ENCODE measurements at regions not wholly inside any gene's neighbourhood (a gene's known extent, or its start where the extent isn't known, plus 50 kb on each side); places are given as distances from the start of the nearest gene placed in this dataset.
"Not testable (repeated sequence)": the region's sequence is repeated elsewhere in the genome, so short reads cannot be mapped to it uniquely, and the experiment has no call there.

DNA sequence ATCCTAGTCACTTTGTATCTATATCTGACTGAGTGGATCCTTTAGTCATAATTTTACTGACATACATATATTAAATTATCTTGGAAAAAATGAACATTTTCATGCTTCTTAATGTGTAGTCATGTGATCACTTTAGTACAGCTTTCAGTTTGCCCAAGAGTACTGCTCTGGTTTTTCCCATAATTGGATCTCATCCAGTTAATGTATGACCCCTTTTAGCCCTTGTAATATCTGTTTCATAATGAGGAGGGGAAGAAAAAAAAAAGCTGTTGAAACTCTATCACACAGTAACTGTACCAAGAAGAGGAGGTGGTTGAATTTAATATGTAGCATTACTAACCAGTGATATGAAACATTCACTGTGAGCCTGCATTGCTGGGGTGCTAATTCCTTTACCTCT, 328.7 kb downstream of the PTPRC start:
- DNase-seq (ENCODE audit: low read depth in 1 of 2, low spot score in 1 of 2) = no peak

- no peak for DNase-seq (ENCODE audit: low read depth in 1 of 2, low spot score in 1 of 2)
Measured at GRCh38 chr1:198968866-198969265, 330.0 kb downstream of the PTPRC start.

GRCh38 chr1:198969981-198970380, 331.1 kb downstream of the PTPRC start:
- no peak for DNase-seq (ENCODE audit: low read depth in 1 of 2, low spot score in 1 of 2)

GRCh38 chr1:198970916-198971315, 332.1 kb downstream of the PTPRC start:
- no peak for DNase-seq (ENCODE audit: low read depth in 1 of 2, low spot score in 1 of 2)

DNA sequence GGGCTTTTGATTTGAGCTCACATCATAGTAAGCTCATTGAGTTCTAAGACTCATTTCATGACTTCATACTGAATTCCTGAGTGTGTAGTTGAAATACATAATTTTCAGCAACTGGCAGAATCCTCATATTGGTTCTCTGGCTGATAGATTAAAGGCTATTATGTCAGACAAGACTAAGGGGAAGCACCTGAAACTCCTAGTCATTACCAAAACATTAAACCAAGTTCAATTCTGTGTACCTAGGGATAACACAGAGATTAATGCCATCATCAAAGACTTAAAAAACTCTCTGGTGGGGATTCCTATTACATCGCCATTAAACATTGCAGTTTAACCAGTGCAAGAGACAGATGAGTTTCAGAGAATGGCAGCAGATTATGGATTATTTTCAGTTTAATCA, 339.1 kb downstream of the PTPRC start:
- DNase-seq (ENCODE audit: low read depth in 1 of 2, low spot score in 1 of 2) = no peak

DNA sequence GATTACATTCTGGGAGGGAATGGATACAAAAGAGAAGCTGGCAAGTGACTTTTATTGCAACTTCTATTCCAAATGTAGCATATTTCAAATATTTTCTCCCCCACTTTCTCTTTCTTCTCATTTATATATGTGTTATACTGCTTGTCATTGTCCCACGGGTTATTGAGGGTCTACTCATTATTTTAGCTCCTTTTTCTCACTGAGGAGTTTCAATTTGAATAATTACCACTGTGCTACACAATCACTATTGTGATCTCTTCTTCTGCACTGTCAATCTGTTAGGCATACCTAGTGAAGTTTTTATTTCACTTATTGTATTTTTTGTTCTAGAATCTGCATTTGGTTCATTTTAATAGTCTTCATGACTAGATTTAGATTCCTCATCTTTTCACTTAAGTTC, 339.7 kb downstream of the PTPRC start:
- no peak for DNase-seq (ENCODE audit: low read depth in 1 of 2, low spot score in 1 of 2)

DNA sequence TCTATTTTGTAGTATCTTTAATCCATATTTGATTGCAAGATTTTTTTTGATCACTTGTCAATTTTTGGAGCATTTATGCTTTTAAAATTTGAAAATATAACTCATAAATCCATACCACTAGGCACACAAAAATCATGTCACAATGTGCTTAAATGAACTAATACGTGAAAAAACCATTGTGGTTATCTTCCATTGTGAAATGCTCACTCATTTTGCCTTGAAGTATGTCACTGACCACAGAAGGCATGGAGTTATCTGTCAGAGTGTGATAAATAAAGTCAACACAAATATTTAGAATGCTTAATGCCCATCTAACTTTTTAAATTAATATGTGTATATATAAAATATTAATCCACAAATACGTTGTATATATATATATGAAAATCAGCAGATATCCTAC, 347.2 kb downstream of the PTPRC start:
- DNase-seq (ENCODE audit: low read depth in 1 of 2, low spot score in 1 of 2) = no peak

- DNase-seq (ENCODE audit: low read depth in 1 of 2, low spot score in 1 of 2) = no peak
Measured at GRCh38 chr1:198986442-198986841, 347.6 kb downstream of the PTPRC start.

- no peak for DNase-seq (ENCODE audit: low read depth in 1 of 2, low spot score in 1 of 2)
Measured at GRCh38 chr1:199002661-199003060, 363.8 kb downstream of the PTPRC start.

- DNase-seq (ENCODE audit: low read depth in 1 of 2, low spot score in 1 of 2) = no peak
Measured at GRCh38 chr1:199007423-199007822, 368.6 kb downstream of the PTPRC start.

DNA sequence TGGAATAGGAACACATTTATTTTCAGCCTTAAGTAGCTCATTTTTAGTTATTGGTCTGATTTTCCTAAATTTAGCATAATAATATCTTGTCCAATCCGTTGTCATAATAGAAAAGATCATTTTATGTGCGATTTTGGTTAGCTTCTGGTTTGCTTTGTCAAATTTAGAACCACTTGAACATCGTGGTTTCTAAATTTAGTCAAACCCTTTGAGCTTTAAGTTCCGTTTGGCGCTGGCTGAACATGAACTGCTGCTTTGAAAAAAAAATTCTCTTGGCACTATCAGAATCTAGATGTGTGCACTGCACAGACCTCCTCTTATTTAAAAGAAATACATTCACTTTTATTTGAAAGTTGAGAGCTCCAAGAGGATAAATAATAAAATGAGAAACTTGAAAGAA, 370.6 kb downstream of the PTPRC start:
- DNase-seq (ENCODE audit: low read depth in 1 of 2, low spot score in 1 of 2) = no peak

DNA sequence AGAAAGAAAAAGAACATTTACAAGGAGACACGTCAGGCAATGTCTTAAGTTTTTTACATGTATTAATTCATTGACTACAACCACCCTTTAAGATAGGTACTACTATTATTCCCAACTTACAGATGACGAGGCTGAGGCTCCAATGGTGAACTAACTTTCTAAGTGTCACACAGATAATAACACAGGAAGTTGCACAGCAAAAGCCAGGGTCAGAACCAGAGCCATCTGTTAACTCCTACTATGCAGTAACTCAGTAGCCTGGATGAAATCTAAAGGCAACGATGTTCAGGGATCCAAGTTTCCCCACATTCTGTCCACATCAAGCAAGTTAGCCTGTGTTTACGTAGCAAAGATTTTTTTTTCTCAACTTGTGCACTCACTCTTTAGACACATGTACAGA, 371.7 kb downstream of the PTPRC start:
- no peak for DNase-seq (ENCODE audit: low read depth in 1 of 2, low spot score in 1 of 2)

GRCh38 chr1:199010933-199011332, 372.1 kb downstream of the PTPRC start:
- DNase-seq (ENCODE audit: low read depth in 1 of 2, low spot score in 1 of 2) = no peak

DNA sequence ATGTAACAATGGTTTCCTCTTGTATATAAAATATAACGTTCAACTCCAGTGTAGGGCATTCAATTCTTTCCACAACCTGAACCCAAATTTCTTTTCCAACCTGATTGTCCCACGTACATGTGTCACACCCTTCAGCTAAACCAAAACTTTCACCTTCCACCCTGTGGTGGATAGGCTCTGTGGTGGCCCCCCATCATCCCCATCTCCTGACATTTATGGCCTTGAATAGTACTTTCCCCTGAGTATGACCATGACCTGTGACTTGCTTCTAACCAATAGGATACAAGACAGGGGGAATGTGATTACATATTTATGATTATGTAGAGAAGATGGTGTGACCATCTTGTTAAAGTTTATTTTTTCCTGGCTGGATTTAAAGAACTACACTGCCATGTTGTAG, 377.0 kb downstream of the PTPRC start:
- DNase-seq (ENCODE audit: low read depth in 1 of 2, low spot score in 1 of 2) = no peak

GRCh38 chr1:199018471-199019135, 379.8 kb downstream of the PTPRC start:
- no peak for DNase-seq (ENCODE audit: low read depth in 1 of 2, low spot score in 1 of 2)

DNA sequence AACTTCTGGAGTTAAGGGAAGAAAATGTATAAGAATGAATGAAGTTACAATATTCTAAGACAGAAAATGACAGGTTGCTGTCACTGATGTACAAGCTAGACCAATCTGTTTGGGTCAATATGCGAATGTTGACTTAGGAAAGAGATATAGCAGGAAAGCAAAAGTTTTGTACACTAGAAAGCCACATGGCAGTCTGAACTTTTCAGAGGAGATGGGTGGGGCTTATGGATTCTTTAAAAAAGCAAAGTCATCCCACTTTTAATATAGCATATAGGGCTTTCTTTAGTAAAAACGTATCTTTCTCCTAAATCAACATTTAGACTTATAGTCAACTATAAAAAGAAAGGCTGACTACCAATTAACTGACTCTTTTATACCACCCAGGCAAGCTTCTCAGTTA, 381.2 kb downstream of the PTPRC start:
- DNase-seq (ENCODE audit: low read depth in 1 of 2, low spot score in 1 of 2) = no peak

DNA sequence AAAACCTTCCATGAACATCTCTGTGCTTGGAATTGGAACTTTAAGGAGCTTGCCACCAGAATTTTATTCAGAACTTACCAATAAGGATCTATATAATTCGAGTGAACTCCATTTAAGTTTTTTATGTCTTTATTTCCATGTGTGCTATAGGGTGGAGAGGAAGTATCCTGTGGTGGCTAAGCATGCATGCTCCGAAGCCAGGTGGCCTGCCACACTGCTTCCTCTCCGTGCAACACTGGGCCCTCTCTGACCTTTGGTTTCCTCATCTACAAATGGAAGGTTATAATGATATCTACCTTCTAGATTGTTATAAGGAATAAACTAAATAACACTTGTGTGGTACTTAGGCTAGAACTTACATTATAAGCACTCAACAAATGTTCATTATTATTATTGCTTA, 382.1 kb downstream of the PTPRC start:
- no peak for DNase-seq (ENCODE audit: low read depth in 1 of 2, low spot score in 1 of 2)

GRCh38 chr1:199029401-199029800, 390.6 kb downstream of the PTPRC start:
- no peak for DNase-seq (ENCODE audit: low read depth in 1 of 2, low spot score in 1 of 2)

- DNase-seq (ENCODE audit: low read depth in 1 of 2, low spot score in 1 of 2) = no peak
Measured at GRCh38 chr1:199029855-199030254, 391.0 kb downstream of the PTPRC start.

- DNase-seq (ENCODE audit: low read depth in 1 of 2, low spot score in 1 of 2) = not testable (repeated sequence)
Measured at GRCh38 chr1:199030541-199030940, 391.7 kb downstream of the PTPRC start.

GRCh38 chr1:199031170-199031569, 392.3 kb downstream of the PTPRC start:
- DNase-seq (ENCODE audit: low read depth in 1 of 2, low spot score in 1 of 2) = not testable (repeated sequence)

GRCh38 chr1:199032479-199032878, 393.6 kb downstream of the PTPRC start:
- DNase-seq (ENCODE audit: low read depth in 1 of 2, low spot score in 1 of 2) = not testable (repeated sequence)

- no peak for DNase-seq (ENCODE audit: low read depth in 1 of 2, low spot score in 1 of 2)
Measured at GRCh38 chr1:199033661-199034060, 394.8 kb downstream of the PTPRC start.

DNA sequence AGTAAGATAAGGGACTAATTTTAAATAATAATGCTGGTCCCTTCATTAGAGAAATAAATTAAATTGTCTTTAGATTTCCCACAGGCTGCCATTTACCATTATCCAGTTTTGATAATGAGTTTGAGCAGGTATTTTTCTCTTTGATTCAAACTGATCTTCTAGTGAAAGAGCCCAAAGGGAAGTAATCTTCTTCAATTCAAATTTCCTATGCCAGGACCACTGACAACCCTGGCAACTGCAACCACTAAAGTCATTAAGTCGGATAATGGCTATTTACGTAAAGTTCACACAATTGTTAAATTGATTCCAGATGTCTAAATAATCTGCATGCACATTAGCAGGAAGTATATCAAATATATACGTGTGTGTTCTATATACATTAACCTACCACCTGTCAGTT, 399.3 kb downstream of the PTPRC start:
- DNase-seq (ENCODE audit: low read depth in 1 of 2, low spot score in 1 of 2) = no peak
